ENCODE measurements at regions not wholly inside any gene's neighbourhood (a gene's known extent, or its start where the extent isn't known, plus 50 kb on each side); places are given as distances from the start of the nearest gene placed in this dataset.
"Not testable (repeated sequence)": the region's sequence is repeated elsewhere in the genome, so short reads cannot be mapped to it uniquely, and the experiment has no call there.

DNA sequence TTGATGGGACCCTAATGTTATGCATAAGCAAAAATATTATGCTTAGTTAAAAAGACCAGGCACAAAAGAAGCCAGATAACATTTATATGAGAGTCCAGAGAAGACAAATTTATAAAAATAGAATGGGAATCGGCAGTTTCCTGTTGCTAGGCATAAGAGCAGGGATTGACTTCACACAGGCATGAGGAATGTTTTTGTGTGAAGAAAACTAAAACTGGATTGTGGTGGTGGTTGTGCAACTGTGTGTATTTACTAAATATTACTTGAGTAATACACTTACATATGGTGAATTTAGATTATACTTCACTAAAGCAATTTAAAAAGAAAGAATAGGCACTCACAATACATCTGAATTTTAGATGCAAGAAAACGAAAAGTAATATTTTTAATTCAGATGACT lies 108.3 kb downstream of the SLITRK1 start:
- DNase-seq = no peak
- no peak for TF ChIP-seq POLR2A (IDR thresholded peaks at IDR 0.05)
- TF ChIP-seq, protein P1, sequence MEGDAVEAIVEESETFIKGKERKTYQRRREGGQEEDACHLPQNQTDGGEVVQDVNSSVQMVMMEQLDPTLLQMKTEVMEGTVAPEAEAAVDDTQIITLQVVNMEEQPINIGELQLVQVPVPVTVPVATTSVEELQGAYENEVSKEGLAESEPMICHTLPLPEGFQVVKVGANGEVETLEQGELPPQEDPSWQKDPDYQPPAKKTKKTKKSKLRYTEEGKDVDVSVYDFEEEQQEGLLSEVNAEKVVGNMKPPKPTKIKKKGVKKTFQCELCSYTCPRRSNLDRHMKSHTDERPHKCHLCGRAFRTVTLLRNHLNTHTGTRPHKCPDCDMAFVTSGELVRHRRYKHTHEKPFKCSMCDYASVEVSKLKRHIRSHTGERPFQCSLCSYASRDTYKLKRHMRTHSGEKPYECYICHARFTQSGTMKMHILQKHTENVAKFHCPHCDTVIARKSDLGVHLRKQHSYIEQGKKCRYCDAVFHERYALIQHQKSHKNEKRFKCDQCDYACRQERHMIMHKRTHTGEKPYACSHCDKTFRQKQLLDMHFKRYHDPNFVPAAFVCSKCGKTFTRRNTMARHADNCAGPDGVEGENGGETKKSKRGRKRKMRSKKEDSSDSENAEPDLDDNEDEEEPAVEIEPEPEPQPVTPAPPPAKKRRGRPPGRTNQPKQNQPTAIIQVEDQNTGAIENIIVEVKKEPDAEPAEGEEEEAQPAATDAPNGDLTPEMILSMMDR (IDR thresholded peaks at IDR 0.05) = no peak
- no peaks in the 10 kb centered on the region for H3K9me3 ChIP-seq (replicated peaks in 1 of 3)
- H3K4me3 ChIP-seq = no peak overlapping the region
- no peaks in the 10 kb centered on the region for H3K27me3 ChIP-seq
- no peaks in the 10 kb centered on the region for H3K4me1 ChIP-seq (replicated peaks in 1 of 2)
- H3K36me3 ChIP-seq (replicated peaks in 1 of 2) = no peaks in the 10 kb centered on the region
- intact Hi-C loops (cut with DNase I) = no loop called here
- 44 to 67% (median 50%) methylated on average over 2 of the region's 2 CpGs for WGBS, 4 donors
- H3K27ac ChIP-seq = no peak overlapping the region

DNA sequence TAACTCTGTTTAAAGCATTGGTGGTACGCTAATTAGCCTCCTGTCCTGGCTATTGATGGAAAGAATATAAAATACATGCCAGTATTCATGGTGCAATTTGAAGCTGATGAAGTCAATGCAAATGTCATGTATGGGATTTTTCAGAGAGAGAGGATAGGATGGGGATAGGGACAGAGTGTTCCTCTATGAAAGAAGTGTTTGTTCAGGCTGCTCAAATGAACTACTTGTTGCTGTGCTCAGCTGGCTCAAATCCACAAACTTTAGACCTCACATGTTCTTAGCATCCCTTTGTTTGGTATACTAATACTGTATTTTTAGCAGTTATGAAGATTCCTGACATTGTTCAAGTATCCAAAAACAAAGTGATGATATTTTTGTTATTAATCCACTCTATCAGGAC lies 116.5 kb downstream of the SLITRK1 start:
- Histone ChIP-seq H3K4me1 (replicated peaks in 1 of 2) (no peaks in the 10 kb centered on the region), H3K27ac (no peak overlapping the region), H3K36me3 (replicated peaks in 1 of 2) (no peaks in the 10 kb centered on the region), H3K4me3 (no peak overlapping the region), H3K9me3 (replicated peaks in 1 of 3) (no peaks in the 10 kb centered on the region), H3K27me3 (no peaks in the 10 kb centered on the region)
- intact Hi-C loops (cut with DNase I) = no loop called here
- TF ChIP-seq, protein P1 (IDR thresholded peaks at IDR 0.05) = no peak
- no peak for TF ChIP-seq POLR2A (IDR thresholded peaks at IDR 0.05)
- WGBS, 4 donors = 77 to 87% (median 82%) methylated on average over 1 of the region's 1 CpG
- DNase-seq = no peak

DNA sequence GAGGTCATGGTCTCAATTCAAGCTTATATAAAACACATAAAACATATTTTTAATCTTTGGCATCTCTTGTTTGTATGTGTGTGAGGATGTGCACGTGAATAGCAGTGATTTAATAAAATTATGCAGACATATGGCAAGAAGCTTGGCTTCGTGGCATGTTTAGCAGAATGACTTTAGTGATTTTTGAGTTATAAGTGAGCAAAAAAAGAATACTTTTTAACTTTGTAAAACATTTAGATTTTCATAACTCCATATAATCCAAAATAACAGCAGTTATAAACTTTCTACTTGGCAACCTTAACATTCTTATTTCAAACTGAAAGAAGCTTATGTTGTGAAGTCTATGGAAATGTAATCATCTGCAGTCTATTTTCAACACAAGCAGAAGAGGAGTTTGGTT lies 120.6 kb downstream of the SLITRK1 start:
- Histone ChIP-seq H3K36me3 (replicated peaks in 1 of 2) (no peaks in the 10 kb centered on the region), H3K4me1 (replicated peaks in 1 of 2) (no peaks in the 10 kb centered on the region), H3K4me3 (no peak overlapping the region), H3K27me3 (no peaks in the 10 kb centered on the region), H3K9me3 (replicated peaks in 1 of 3) (no peaks in the 10 kb centered on the region), H3K27ac (no peak overlapping the region)
- no peak for DNase-seq
- TF ChIP-seq, protein P1 (IDR thresholded peaks at IDR 0.05) = no peak
- no peak for TF ChIP-seq POLR2A (IDR thresholded peaks at IDR 0.05)
- 58 to 66% (median 63%) methylated on average over 2 of the region's 2 CpGs for WGBS, 4 donors
- intact Hi-C loops (cut with DNase I) = no loop called here

DNA sequence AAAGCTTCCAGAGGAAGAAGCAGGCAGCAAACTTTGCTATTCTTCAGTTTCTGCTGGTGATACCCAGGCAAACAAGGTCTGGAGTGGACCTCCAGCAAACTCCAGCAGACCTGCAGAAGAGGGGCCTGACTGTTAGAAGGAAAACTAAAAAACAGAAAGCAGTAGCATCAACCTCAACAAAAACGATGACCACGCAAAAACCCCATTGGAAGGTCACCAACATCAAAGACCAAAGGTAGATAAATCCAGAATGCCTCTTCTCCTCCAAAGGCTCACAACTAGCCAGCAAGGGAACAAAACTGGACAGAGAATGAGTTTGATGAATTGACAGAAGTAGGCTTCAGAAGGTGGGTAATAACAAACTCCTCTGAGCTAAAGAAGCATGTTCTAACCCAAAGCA lies 127.1 kb downstream of the SLITRK1 start:
- intact Hi-C loops (cut with DNase I); H3K9me3 ChIP-seq (replicated peaks in 1 of 3); H3K4me3 ChIP-seq; H3K36me3 ChIP-seq (replicated peaks in 1 of 2); H3K4me1 ChIP-seq (replicated peaks in 1 of 2); H3K27me3 ChIP-seq; H3K27ac ChIP-seq; DNase-seq: not testable (repeated sequence)
- WGBS, 4 donors = 63 to 100% (median 90%) methylated on average over 2 of the region's 2 CpGs

DNA sequence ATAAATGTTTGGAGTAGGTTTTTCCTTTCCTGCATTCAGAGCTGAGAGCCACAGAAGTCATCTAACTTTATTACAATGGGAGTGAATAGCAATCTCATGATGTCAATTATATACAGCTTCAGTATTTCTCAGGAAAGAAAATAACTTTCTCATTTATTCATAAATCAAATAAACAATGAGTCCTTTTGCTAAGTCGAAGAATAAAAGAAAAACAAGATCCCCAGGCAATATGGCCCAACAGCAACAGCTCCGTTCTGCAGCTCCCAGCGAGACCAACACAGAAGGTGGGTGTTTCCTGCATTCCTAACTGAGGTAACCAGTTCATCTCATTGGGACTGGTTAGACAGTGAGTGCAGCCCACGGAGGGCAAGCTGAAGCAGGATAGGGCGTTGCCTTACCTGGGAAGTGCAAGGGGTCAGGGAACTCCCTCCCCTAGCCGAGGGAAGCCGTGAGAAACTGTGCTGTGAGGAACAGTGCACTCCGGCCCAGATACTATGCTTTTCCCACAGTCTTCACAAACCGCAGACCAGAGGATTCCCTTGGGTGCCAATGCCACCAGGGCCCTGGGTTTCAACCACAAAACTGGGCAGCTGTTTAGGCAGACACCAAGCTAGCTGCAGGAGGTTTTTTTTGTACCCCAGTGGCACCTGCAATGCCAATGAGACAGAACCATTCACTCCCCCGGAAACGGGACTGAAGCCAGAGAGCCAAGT lies 128.2 kb downstream of the SLITRK1 start:
- TF ChIP-seq POLR2A (IDR thresholded peaks at IDR 0.05) = no peak
- TF ChIP-seq, protein P1 (IDR thresholded peaks at IDR 0.05) = no peak
- H3K9me3 ChIP-seq (replicated peaks in 1 of 3) = no peaks in the 10 kb centered on the region
- no peak overlapping the region for H3K4me3 ChIP-seq
- intact Hi-C loops (cut with DNase I) = no loop called here
- no peaks in the 10 kb centered on the region for H3K4me1 ChIP-seq (replicated peaks in 1 of 2)
- no peaks in the 10 kb centered on the region for H3K36me3 ChIP-seq (replicated peaks in 1 of 2)
- WGBS, 4 donors = 79 to 84% (median 80%) methylated on average over 6 to 11 of the region's 11 CpGs
- H3K27ac ChIP-seq = no peak overlapping the region
- no peaks in the 10 kb centered on the region for H3K27me3 ChIP-seq
- no peak for DNase-seq
